Activated CD4-positive, alpha-beta T cell treated with anti-CD3 and anti-CD28 coated beads, Interleukin-2, amount 50 U/mL, for 48 hours (primary cell): ENCODE measurements at regions not wholly inside any gene's neighbourhood (a gene's known extent, or its start where the extent isn't known, plus 50 kb on each side); places are given as distances from the start of the nearest gene placed in this dataset.
"Not testable (repeated sequence)": the region's sequence is repeated elsewhere in the genome, so short reads cannot be mapped to it uniquely, and the experiment has no call there.

ENCODE experiments used
- DNase-seq, 2 experiments: peaks; one replicate each; pipeline ENCODE4 v3.0.0-alpha.2; 2020

- no peak for DNase-seq
Measured at GRCh38 chr15:79154483-79155135, 64.0 kb upstream of the RASGRF1 start.

GRCh38 chr15:79144290-79144689 is 53.7 kb upstream of the RASGRF1 start:
- not testable (repeated sequence) for DNase-seq

GRCh38 chr15:79140846-79141570 is 50.4 kb upstream of the RASGRF1 start:
- no peak for DNase-seq
